ENCODE measurements at regions not wholly inside any gene's neighbourhood (a gene's known extent, or its start where the extent isn't known, plus 50 kb on each side); places are given as distances from the start of the nearest gene placed in this dataset.

GRCh38 chr16:86727131-86727530, 148.8 kb downstream of the FOXL1 start:
- Histone ChIP-seq H3K36me3 (no peaks in the 10 kb centered on the region), H3K9me3 (no peaks in the 10 kb centered on the region), H3K27me3 (peaks cover 43% of the 10 kb centered on the region), H3K4me3 (ENCODE audit: low read depth in 1 of 2, low read length in 1 of 2) (no peak overlapping the region), H3K27ac (no peak overlapping the region), H3K4me1 (ENCODE audit: control insufficient read depth in 1 of 2, insufficient read depth in 1 of 2, low read depth in 1 of 2, low read length in 1 of 2) (no peaks in the 10 kb centered on the region)
- TF ChIP-seq CTCF (IDR thresholded peaks at IDR 0.05): no peak

- H3K27ac ChIP-seq: no peak overlapping the region
- H3K4me3 ChIP-seq (ENCODE audit: low read depth in 1 of 2, low read length in 1 of 2): no peak overlapping the region
- no peaks in the 10 kb centered on the region for H3K9me3 ChIP-seq
- TF ChIP-seq CTCF (IDR thresholded peaks at IDR 0.05): no peak
- H3K36me3 ChIP-seq: no peaks in the 10 kb centered on the region
- peaks cover 48% of the 10 kb centered on the region for H3K27me3 ChIP-seq
- no peaks in the 10 kb centered on the region for H3K4me1 ChIP-seq (ENCODE audit: control insufficient read depth in 1 of 2, insufficient read depth in 1 of 2, low read depth in 1 of 2, low read length in 1 of 2)
These were observed 149.3 kb downstream of the FOXL1 start for GRCh38 chr16:86727632-86728031.

GRCh38 chr16:86729686-86730085, 151.3 kb downstream of the FOXL1 start:
- H3K4me3 ChIP-seq (ENCODE audit: low read depth in 1 of 2, low read length in 1 of 2): no peak overlapping the region
- no peak overlapping the region for H3K27ac ChIP-seq
- H3K4me1 ChIP-seq (ENCODE audit: control insufficient read depth in 1 of 2, insufficient read depth in 1 of 2, low read depth in 1 of 2, low read length in 1 of 2): no peaks in the 10 kb centered on the region
- H3K36me3 ChIP-seq: no peaks in the 10 kb centered on the region
- H3K27me3 ChIP-seq: peaks cover 69% of the 10 kb centered on the region
- H3K9me3 ChIP-seq: no peaks in the 10 kb centered on the region
- TF ChIP-seq CTCF (IDR thresholded peaks at IDR 0.05): no peak

- H3K27me3 ChIP-seq: peaks cover 73% of the 10 kb centered on the region
- no peaks in the 10 kb centered on the region for H3K9me3 ChIP-seq
- TF ChIP-seq CTCF (IDR thresholded peaks at IDR 0.05): no peak
- H3K36me3 ChIP-seq: no peaks in the 10 kb centered on the region
- H3K4me1 ChIP-seq (ENCODE audit: control insufficient read depth in 1 of 2, insufficient read depth in 1 of 2, low read depth in 1 of 2, low read length in 1 of 2): no peaks in the 10 kb centered on the region
- H3K27ac ChIP-seq: no peak overlapping the region
- no peak overlapping the region for H3K4me3 ChIP-seq (ENCODE audit: low read depth in 1 of 2, low read length in 1 of 2)
These were observed 151.7 kb downstream of the FOXL1 start for GRCh38 chr16:86730086-86730485.

- Histone ChIP-seq H3K4me3 (ENCODE audit: low read depth in 1 of 2, low read length in 1 of 2) (no peak overlapping the region), H3K9me3 (no peaks in the 10 kb centered on the region), H3K4me1 (ENCODE audit: control insufficient read depth in 1 of 2, insufficient read depth in 1 of 2, low read depth in 1 of 2, low read length in 1 of 2) (no peaks in the 10 kb centered on the region), H3K36me3 (no peaks in the 10 kb centered on the region), H3K27me3 (peaks cover 78% of the 10 kb centered on the region), H3K27ac (no peak overlapping the region)
- no peak for TF ChIP-seq CTCF (IDR thresholded peaks at IDR 0.05)
These were observed 152.2 kb downstream of the FOXL1 start for GRCh38 chr16:86730597-86730996.

All from neutrophil (primary cell).